Body of pancreas (tissue), 4 donors: ENCODE measurements at regions not wholly inside any gene's neighbourhood (a gene's known extent, or its start where the extent isn't known, plus 50 kb on each side); places are given as distances from the start of the nearest gene placed in this dataset.

Experiments used
- POLR2A ChIP-seq, 3 donors: fragments of 450-650 bp; IDR thresholded peaks; one replicate each; pipeline ENCODE4 v1.6.1; 2016; ENCODE audit warnings: antibody characterized with exemption in 3 of 3, mild to moderate bottlenecking in 2 of 3
- TF ChIP-seq, protein P1 (sequence below), 7 experiments: fragments of 450-650 bp in 4 of 7; fragments of 200-600 bp in 3 of 7; sonication (generic) in 3 of 7; IDR thresholded peaks; one replicate each; pipeline ENCODE4 v1.5.1; 2016 to 2019; ENCODE audit warnings: antibody characterized with exemption in 7 of 7

DNA sequence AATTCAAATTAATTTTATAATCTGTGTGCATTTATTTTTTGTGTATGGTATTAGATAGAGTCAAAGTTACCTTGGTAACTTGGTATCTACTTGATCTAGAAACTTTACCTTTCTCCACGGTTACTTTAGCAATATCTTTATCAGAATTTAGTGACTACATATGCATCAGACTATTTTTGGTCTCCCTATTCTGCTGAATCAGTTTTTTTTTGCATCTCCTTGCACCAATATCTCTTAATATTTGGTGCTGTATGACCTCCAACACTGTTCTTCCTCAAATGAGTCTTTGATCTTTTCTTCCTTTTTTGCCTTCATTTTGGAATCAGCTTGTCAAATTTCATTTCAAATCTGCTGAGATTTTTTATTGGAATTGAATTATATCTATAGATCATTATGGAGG lies 828.2 kb upstream of the FOXG1 start:
- TF ChIP-seq, protein P1, sequence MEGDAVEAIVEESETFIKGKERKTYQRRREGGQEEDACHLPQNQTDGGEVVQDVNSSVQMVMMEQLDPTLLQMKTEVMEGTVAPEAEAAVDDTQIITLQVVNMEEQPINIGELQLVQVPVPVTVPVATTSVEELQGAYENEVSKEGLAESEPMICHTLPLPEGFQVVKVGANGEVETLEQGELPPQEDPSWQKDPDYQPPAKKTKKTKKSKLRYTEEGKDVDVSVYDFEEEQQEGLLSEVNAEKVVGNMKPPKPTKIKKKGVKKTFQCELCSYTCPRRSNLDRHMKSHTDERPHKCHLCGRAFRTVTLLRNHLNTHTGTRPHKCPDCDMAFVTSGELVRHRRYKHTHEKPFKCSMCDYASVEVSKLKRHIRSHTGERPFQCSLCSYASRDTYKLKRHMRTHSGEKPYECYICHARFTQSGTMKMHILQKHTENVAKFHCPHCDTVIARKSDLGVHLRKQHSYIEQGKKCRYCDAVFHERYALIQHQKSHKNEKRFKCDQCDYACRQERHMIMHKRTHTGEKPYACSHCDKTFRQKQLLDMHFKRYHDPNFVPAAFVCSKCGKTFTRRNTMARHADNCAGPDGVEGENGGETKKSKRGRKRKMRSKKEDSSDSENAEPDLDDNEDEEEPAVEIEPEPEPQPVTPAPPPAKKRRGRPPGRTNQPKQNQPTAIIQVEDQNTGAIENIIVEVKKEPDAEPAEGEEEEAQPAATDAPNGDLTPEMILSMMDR (IDR thresholded peaks at IDR 0.05), result no peak
- TF ChIP-seq POLR2A (IDR thresholded peaks at IDR 0.05), result no peak
